Suprapubic skin (tissue), 4 donors: ENCODE measurements at regions not wholly inside any gene's neighbourhood (a gene's known extent, or its start where the extent isn't known, plus 50 kb on each side); places are given as distances from the start of the nearest gene placed in this dataset.
"Not testable (repeated sequence)": the region's sequence is repeated elsewhere in the genome, so short reads cannot be mapped to it uniquely, and the experiment has no call there.

ENCODE experiments used
- DNase-seq, 2 donors: peaks; one replicate each; pipeline ENCODE4 v3.0.0-alpha.2; 2019; ENCODE audit warnings: low spot score in 2 of 2
- H3K27ac ChIP-seq: fragments of 200-600 bp; sonication (generic); one replicate; pipeline ENCODE4 v1.5.1; 2019
- H3K27me3 ChIP-seq: fragments of 200-600 bp; sonication (generic); one replicate; pipeline ENCODE4 v1.5.1; 2019
- H3K36me3 ChIP-seq: fragments of 200-600 bp; sonication (generic); one replicate; pipeline ENCODE4 v1.5.1; 2019
- H3K4me1 ChIP-seq: fragments of 200-600 bp; sonication (generic); one replicate; pipeline ENCODE4 v1.5.1; 2019
- H3K4me3 ChIP-seq: fragments of 200-600 bp; sonication (generic); one replicate; pipeline ENCODE4 v1.5.1; 2019; ENCODE audit warnings: mild to moderate bottlenecking
- H3K9me3 ChIP-seq: fragments of 200-600 bp; sonication (generic); one replicate; pipeline ENCODE4 v1.5.1; 2019
- CTCF ChIP-seq, 2 donors: fragments of 200-600 bp in 1 of 2; fragments of 450-650 bp in 1 of 2; sonication (generic) in 1 of 2; IDR thresholded peaks; one replicate each; pipeline ENCODE4 v1.5.1; 2016 to 2019; ENCODE audit warnings: antibody characterized with exemption in 2 of 2, mild to moderate bottlenecking in 1 of 2, moderate library complexity in 1 of 2
- EP300 ChIP-seq: sonication (generic); formaldehyde crosslinking; IDR thresholded peaks from one replicate; pipeline ENCODE4 v1.6.1; 2017; ENCODE audit warnings: antibody characterized with exemption
- POLR2A ChIP-seq, 2 donors: fragments of 450-650 bp; IDR thresholded peaks; one replicate each; pipeline ENCODE4 v1.6.1; 2017; ENCODE audit warnings: antibody characterized with exemption in 2 of 2, mild to moderate bottlenecking in 2 of 2, moderate library complexity in 2 of 2
- POLR2AphosphoS5 ChIP-seq, 3 donors: sonication (generic); formaldehyde crosslinking; IDR thresholded peaks; one replicate each; pipeline ENCODE4 v1.6.1; 2017; ENCODE audit warnings: antibody characterized with exemption in 3 of 3
- WGBS: methylation state at CpG from one replicate; pipeline ENCODE4 v1.1.5; 2018; 5-methylcytosine and 5-hydroxymethylcytosine counted together

- 86% methylated on average over 15 of the region's 15 CpGs for WGBS
- no peak for DNase-seq
- no peak for TF ChIP-seq POLR2A (IDR thresholded peaks at IDR 0.05)
- no peak for TF ChIP-seq EP300
- TF ChIP-seq CTCF (IDR thresholded peaks at IDR 0.05): no peak
- no peak for TF ChIP-seq POLR2AphosphoS5 (IDR thresholded peaks at IDR 0.05)
These were observed 212.4 kb downstream of the ANAPC1 start for GRCh38 chr2:111671426-111672150.

GRCh38 chr2:111672641-111673040 is 211.4 kb downstream of the ANAPC1 start:
- H3K4me1 ChIP-seq: peaks cover 12% of the 10 kb centered on the region
- WGBS: 98% methylated on average over 16 of the region's 27 CpGs
- H3K27ac ChIP-seq: not testable (repeated sequence)

More at GRCh38 chr2:111671426-111672150, 212.4 kb downstream of the ANAPC1 start:
- no peaks in the 10 kb centered on the region for H3K36me3 ChIP-seq
- peaks cover 12% of the 10 kb centered on the region for H3K4me1 ChIP-seq
- no peak overlapping the region for H3K4me3 ChIP-seq
- H3K27ac ChIP-seq: no peak overlapping the region
- H3K9me3 ChIP-seq: no peaks in the 10 kb centered on the region
- no peaks in the 10 kb centered on the region for H3K27me3 ChIP-seq

GRCh38 chr2:111673526-111673925 is 210.5 kb downstream of the ANAPC1 start:
- Histone ChIP-seq H3K36me3 (no peaks in the 10 kb centered on the region), H3K9me3 (no peaks in the 10 kb centered on the region), H3K4me3 (no peak overlapping the region), H3K27ac (no peak overlapping the region), H3K27me3 (no peaks in the 10 kb centered on the region), H3K4me1 (peaks cover 12% of the 10 kb centered on the region)
- 71% methylated on average over 4 of the region's 4 CpGs for WGBS
- TF ChIP-seq POLR2A (IDR thresholded peaks at IDR 0.05): no peak
- TF ChIP-seq CTCF (IDR thresholded peaks at IDR 0.05): no peak
- no peak for TF ChIP-seq EP300
- no peak for TF ChIP-seq POLR2AphosphoS5 (IDR thresholded peaks at IDR 0.05)
- no peak for DNase-seq

More at GRCh38 chr2:111672641-111673040, 211.4 kb downstream of the ANAPC1 start:
- not testable (repeated sequence) for H3K27me3 ChIP-seq, H3K9me3 ChIP-seq, H3K36me3 ChIP-seq, H3K4me3 ChIP-seq, DNase-seq

GRCh38 chr2:111675419-111676194 is 208.4 kb downstream of the ANAPC1 start:
- H3K27ac ChIP-seq: no peak overlapping the region
- peaks cover 12% of the 10 kb centered on the region for H3K4me1 ChIP-seq
- WGBS: 79% methylated on average over 10 of the region's 10 CpGs
- DNase-seq: peak in 1 of 2 donors; percentile 40
- TF ChIP-seq CTCF (IDR thresholded peaks at IDR 0.05) (no peak), POLR2A (IDR thresholded peaks at IDR 0.05) (no peak), POLR2AphosphoS5 (IDR thresholded peaks at IDR 0.05) (no peak), EP300 (no peak)
- H3K4me3 ChIP-seq: no peak overlapping the region
- H3K9me3 ChIP-seq: no peaks in the 10 kb centered on the region
- H3K36me3 ChIP-seq: no peaks in the 10 kb centered on the region
- H3K27me3 ChIP-seq: no peaks in the 10 kb centered on the region

GRCh38 chr2:111676291-111676822 is 207.6 kb downstream of the ANAPC1 start:
- TF ChIP-seq CTCF (IDR thresholded peaks at IDR 0.05) (no peak), POLR2A (IDR thresholded peaks at IDR 0.05) (no peak)
- Histone ChIP-seq H3K27me3 (no peaks in the 10 kb centered on the region), H3K9me3 (no peaks in the 10 kb centered on the region), H3K36me3 (no peaks in the 10 kb centered on the region), H3K4me3 (no peak overlapping the region), H3K4me1 (peaks cover 12% of the 10 kb centered on the region), H3K27ac (no peak overlapping the region)
- no peak for DNase-seq
- 91% methylated on average over 4 of the region's 4 CpGs for WGBS
